ENCODE measurements at regions not wholly inside any gene's neighbourhood (a gene's known extent, or its start where the extent isn't known, plus 50 kb on each side); places are given as distances from the start of the nearest gene placed in this dataset.

GRCh38 chr1:199116488-199116887 lies 477.6 kb downstream of the PTPRC start:
- DNase-seq, result no peak

- DNase-seq, result no peak
Measured at GRCh38 chr1:199121047-199121446, 482.2 kb downstream of the PTPRC start.

DNA sequence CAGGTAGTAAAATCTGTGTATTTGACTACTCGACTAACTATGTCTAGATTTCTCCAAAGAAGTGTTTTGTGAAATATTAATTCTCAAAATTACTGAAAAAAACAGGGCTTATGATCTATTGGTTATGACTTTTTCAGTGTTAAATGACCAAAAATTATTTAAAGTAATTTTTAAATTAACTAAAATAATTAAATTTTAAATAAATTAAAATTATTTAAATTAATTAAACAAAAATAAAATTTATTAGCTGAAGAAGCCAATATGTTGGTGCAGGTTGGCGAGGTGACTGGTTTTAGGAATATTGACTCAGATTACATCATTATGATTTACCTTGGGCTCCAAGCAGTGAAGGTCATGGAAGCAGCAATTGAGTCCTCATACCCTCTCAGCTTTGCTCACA lies 483.2 kb downstream of the PTPRC start:
- DNase-seq, result no peak

DNA sequence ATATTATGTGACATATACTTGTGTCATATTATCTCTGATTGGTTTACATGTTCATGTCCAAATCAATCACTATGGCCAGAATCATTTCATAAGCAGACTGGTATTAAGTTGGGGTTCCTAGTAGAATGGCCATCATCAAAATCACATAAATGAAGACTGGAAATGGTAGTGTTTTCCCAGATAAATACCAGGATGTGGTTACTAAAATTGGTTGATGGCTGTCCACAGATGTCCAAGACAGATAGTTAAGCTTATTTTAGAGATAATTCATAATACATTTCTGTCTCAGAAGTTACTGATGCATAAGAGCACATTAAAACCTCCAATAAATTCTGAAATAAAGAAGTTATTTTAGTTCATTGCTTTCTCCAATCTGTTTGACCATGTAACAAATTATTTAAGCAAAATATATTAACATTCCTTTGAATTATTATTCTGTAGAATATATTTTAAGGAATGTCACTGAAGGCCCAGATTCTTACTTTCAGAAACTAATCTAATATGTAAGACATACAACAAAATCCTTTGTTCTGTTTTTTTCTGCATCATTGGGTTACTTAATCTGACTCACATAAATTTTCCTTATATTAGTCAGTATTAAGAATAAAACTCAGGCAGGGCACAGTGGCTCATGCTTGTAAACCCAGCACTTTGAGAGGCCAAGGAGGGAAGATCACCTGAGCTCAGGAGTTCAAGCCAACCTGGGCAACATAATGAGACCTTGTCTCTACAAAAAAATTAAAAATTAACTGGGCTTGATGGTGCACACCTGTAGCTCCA lies 483.9 kb downstream of the PTPRC start:
- DNase-seq, result no peak

- no peak for DNase-seq
Measured at GRCh38 chr1:199123615-199124014, 484.8 kb downstream of the PTPRC start.

DNA sequence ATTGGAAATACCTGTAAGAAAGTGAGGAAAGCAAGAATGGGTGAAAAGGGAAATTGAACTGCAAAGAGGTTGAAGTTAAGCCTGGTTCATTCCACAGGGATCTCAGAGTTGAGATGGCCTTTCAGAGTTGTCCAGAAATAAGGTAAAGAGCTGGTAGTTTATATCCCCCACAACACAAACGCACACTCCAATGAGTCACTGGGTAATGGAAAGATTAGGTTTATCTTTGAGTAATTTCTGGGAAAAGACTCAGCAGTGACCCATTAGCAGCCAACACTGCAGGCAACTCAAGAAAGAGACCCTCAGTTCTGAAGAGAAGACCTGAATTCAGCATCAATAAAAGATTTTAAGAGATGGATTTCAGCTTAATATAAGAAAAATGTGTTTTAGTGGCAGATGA lies 485.5 kb downstream of the PTPRC start:
- DNase-seq, result no peak

GRCh38 chr1:199129247-199129646 lies 490.4 kb downstream of the PTPRC start:
- DNase-seq, result no peak

DNA sequence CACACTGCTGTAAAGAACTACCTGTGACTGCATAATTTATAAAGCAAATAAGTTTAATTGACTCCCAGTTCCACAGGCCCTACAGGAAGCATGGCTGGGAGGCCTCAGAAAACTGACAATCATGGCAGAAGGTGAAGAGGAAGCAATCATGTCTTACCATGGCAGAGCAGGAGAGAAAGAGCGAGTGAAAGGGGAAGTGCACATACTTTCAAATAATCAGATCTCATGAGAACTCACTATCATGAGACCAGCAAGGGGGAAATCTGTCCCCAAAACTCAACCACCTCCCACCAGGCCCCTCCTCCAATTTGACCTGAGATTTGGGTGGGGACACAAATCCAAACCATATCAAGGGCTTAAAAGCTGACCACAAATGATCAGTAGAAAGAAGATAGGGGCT lies 493.2 kb downstream of the PTPRC start:
- DNase-seq, result no peak

- no peak for DNase-seq
Measured at GRCh38 chr1:199135901-199136300, 497.1 kb downstream of the PTPRC start.

DNA sequence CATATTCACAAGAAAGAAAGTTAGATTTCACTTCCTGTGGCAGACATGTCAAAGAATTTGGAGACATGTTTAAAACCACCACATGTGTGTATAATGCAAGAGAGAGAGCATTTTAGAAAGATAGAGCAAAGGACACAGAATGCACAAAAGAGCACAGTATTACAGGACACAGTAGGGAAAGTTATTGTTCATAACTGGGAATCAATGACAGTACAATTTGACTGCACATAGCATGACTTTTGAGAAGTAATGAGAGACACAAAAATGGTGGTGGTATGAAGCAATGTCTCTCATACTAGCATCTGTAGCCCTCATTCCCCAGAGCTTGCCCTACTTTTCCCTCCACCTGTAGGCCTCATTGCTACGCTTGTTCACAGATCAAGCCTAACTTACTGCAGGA lies 499.2 kb downstream of the PTPRC start:
- DNase-seq, result no peak

DNA sequence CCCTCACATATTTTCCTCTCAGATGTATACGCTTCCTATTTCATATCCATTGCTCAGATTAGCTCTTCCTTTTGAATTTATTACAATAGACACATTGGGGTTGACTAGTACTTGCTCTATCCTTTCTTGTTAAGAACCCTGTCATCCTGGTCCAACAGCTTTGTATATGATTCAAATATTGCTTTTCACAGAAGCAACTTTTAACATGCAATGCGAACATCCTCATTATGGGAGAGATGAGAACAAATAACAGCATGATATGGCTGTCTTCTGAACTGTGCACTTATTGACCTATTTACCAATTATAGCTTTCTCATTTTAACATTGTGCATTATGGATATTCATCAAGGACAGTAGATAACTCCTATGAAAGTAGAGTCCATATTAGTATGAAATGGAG lies 510.8 kb downstream of the PTPRC start:
- DNase-seq, result no peak

- no peak for DNase-seq
Measured at GRCh38 chr1:199150756-199151155, 511.9 kb downstream of the PTPRC start.

DNA sequence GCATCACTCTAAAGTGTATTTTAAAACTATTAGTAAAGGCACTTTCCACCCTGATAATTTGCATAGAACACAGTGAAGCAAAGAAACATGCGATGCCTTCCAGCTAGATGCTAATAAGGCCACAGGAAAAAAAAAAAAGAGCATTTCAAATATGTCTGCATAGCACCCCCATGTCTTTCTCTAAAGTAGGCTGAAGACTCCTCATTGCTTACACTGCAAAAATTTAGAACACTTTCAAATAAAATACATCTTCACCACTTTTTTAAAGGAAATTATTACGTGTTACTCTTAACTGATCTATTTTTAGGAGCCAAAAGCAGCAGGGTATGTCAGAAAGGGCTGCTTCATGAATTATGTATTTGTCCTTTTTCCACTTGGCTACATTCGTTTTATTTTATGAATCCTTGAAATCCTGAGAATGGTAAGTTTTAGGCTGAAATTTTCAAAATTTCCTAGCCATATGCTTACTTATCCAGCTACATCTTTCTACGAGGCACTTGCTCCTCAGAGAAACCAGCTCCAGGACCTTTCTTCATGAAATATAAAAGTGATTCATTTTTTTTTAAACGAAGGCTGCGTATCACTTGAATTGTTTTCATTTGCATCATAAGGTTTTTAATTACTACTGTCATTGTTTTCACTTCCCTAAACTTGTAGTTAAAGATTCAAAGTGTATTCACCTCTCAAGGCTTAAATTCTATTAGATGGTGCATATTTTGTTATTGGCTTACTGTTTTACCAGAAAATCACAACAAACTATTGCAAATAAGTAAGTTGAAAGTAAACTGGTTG lies 513.0 kb downstream of the PTPRC start:
- DNase-seq, result no peak

GRCh38 chr1:199152676-199153075 lies 513.8 kb downstream of the PTPRC start:
- no peak for DNase-seq

DNA sequence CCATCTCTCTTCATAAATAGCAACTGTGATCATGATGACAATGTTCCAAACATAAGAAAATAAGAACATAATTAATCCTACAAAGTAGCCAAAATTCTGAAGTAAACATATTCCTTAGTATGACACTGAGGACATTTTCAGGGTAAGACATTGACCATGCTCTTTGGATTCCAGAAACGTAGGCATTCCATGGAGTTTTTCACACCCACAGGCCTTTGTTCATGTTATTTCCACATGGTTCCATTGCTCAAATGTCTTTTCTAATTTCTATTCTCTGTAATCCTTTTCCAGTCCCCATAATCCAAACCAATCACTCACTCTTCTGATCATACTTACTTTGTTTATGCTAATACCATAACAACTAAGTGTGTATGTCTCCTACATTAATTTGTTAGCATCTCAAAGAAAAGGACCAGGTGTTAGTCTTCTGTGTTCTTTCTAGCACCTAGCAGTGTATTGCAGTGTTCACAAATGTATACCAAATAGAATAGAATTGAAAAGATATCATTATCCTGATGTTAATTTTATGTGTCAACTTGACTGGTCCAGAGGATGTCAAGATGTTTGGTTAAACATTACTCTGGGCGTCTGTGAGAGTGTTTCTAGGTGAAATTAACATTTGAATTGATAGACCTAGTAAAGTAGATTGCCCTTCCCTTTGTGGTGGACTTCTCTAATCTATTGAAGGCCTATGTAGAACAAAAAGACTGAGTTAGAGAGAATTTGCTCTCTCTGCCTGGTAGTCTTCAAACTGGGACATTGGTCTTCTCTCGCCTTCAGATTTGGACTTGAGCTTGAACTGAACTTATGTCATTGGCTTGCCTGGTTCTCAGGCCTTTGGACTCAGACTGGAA lies 516.6 kb downstream of the PTPRC start:
- DNase-seq, result no peak

DNA sequence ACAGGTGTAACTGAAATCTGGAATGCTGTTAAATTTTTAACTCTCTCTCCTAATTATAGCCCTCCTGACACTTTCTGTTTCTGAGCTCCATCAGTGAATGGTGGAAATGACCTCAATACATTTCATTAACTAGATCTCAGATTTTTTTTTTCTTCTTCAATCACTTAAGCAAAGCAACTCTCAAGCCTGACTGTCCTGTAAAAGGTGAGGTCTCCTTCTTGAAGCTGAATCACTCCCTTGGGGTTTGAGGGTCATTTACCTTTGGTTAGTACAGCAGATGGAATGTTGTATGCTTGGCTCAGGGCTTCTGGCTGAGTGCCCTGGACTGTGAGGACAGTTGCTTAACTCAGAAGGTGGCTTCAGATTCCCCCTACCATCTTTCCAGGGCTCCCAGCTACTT lies 518.7 kb downstream of the PTPRC start:
- no peak for DNase-seq

DNA sequence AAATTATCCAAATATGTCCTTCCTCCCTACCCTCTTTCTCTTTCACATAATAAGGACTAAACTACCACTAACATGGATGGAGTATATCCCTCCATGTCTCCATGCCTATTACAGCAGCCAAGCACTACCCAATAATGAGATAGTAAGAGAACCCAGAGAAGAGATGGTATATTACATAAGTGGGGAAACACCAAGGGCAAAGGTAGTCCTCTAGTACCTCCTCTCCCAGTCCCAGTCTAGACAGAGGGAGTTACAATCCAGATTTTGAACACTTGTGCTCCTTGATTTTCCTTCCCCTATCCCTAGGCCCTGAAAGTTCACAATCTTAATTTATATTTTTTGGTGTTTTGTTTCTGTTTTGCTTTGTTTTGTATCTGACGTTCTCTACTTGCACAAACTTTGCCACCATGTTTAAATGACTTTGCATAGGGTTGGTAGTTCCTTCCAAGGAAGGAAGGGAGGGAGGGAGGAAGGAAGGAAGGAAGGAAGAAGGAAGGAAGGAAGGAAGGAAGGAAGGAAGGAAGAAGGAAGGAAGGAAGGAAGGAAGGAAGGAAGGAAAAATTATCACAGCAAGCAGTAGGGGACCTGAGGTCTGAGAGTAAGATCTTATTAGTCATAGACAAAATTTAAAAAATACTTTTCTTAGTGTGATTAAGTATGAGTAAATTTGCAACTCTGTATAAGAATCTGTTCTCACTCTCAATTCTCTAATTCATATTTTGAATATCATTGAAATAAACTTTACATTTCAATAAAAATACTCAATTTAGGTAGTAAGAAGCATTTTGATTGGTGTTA lies 521.9 kb downstream of the PTPRC start:
- DNase-seq, result no peak

- DNase-seq, result no peak
Measured at GRCh38 chr1:199161319-199161680, 522.5 kb downstream of the PTPRC start.

DNA sequence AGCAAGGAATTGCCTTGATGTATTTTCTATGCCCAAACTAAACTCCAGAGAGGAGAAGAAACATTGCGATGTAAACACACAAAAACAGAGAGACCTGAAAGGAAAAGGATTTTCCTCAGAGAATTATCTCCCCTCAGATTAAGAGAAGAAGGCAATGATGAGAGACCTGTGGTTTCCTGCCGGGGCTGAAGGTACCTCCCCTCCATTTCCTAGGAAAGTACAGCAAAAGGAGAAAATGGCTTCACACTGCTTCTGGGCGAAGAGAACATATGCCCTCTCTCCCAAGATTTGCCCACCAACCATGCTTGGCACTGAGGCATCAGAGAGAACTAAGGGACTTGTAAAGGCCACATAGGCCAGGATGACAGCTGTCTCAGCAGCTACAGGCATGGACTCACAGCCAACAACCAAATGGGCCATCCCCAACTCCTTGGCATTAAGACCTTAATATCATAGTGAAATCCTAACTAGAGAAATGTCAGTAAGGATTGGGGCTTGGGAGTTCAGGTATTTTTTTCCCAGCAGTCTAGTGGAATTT lies 523.0 kb downstream of the PTPRC start:
- DNase-seq, result no peak

DNA sequence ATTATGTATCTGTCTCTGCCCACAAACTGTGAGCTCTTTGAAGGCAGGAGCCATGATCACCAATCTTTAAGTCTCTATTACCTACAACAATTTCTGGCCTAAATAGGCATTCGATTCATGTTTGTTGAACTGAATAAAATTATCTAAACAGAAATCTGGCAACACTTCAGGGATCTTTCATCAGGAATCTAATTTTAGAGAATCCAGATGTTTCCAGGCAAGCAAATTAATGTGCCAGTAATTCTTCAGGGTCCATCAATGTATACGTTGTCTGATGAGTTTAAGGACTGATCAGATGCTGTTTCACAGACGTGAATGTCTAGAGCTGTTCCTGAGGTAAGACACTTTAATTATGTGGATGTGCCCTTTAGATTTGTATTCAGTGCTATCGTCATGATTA lies 524.4 kb downstream of the PTPRC start:
- DNase-seq, result no peak

DNA sequence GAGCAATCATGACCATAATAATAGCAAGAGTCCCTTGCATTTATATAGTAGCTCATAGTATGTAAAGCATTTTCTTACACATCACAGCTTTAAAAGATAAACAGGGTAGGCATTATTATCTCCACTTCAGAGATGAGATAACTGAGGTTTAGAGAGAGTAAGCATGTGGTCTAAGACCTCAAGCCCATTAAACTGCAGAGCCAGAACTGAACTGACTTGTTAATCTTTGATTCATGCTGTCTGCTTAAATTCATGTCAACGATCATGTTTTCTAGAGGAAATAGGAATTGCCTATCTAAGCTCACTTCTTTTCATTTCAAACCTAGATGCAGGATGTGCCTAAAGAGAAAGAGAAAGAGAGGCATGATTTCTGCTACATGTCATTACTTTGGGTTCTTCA lies 524.8 kb downstream of the PTPRC start:
- no peak for DNase-seq

- no peak for DNase-seq
Measured at GRCh38 chr1:199167460-199167859, 528.6 kb downstream of the PTPRC start.

All from central memory CD4-positive, alpha-beta T cell (primary cell).